B cell (primary cell): ENCODE measurements at regions not wholly inside any gene's neighbourhood (a gene's known extent, or its start where the extent isn't known, plus 50 kb on each side); places are given as distances from the start of the nearest gene placed in this dataset.

Source experiments
- ATAC-seq: fragments of 200-7000 bp; cut with Tn5 transposase; one replicate; pipeline ENCODE4 v1.10.0; 2021; ENCODE audit warnings: low read depth, mild to moderate bottlenecking, moderate number of reproducible peaks, moderate library complexity
- CTCF ChIA-PET: fragments of 350-600 bp; sonication (Branson Sonifier 250); formaldehyde crosslinking; loops from one replicate; lab custom pipeline; 2021; ENCODE audit warnings: antibody characterized with exemption, inconsistent platforms; lab: Charles Lee
- POLR2A ChIA-PET: fragments of 350-600 bp; sonication (Branson Sonifier 250); formaldehyde crosslinking; loops from one replicate; lab custom pipeline; 2021; ENCODE audit warnings: antibody characterized with exemption; lab: Charles Lee
- DNase-seq: peaks from one replicate; pipeline ENCODE4 v3.0.0; 2013
- H2AFZ ChIP-seq: 2 replicates; pipeline ENCODE4 v1.6.1; 2012; ENCODE audit warnings: mild to moderate bottlenecking, low read depth, low read length; ENCODE audit not compliant: insufficient read depth, poor library complexity, severe bottlenecking
- H3K27ac ChIP-seq, 2 donors: 1 replicate in 1 of 2; 2 replicates in 1 of 2; pipeline ENCODE4 v1.5.1; 2012 to 2013; ENCODE audit warnings: low read length in 2 of 2, mild to moderate bottlenecking in 2 of 2, moderate library complexity in 1 of 2
- H3K27me3 ChIP-seq, 4 experiments: fragments of 200-600 bp in 1 of 4; sonication (generic) in 1 of 4; replicated peaks in 1 of 4; 1 replicate in 2 of 4; 2 replicates in 2 of 4; pipeline versions ENCODE4 v1.6.1 to v1.7.0; 2013 to 2016; ENCODE audit warnings: low read length in 3 of 4, mild to moderate bottlenecking in 2 of 4, mixed read lengths in 1 of 4, moderate library complexity in 1 of 4; ENCODE audit not compliant: insufficient read depth in 4 of 4, control insufficient read depth in 3 of 4; ENCODE audit errors: control extremely low read depth in 1 of 4
- H3K36me3 ChIP-seq, 2 experiments: replicated peaks in 1 of 2; 1 replicate in 1 of 2; 2 replicates in 1 of 2; pipeline versions ENCODE4 v1.6.1 to v1.7.1; 2013; ENCODE audit warnings: low read length in 1 of 2; ENCODE audit not compliant: insufficient read depth in 2 of 2, control insufficient read depth in 1 of 2; ENCODE audit errors: control extremely low read depth in 1 of 2, extremely low read depth in 1 of 2
- H3K4me1 ChIP-seq, 2 donors: fragments of 200-600 bp in 1 of 2; sonication (generic) in 1 of 2; 1 replicate in 1 of 2; 2 replicates in 1 of 2; pipeline versions ENCODE4 v1.5.1 to v1.6.1; 2013 to 2017; ENCODE audit warnings: low read length in 2 of 2; ENCODE audit not compliant: control insufficient read depth in 2 of 2, insufficient read depth in 2 of 2
- H3K4me2 ChIP-seq: replicated peaks from 2 replicates; pipeline ENCODE3; 2012; ENCODE audit warnings: mild to moderate bottlenecking, low read depth, low read length; ENCODE audit not compliant: poor library complexity, severe bottlenecking
- H3K4me3 ChIP-seq, 5 experiments: fragments of 200-600 bp in 1 of 5; sonication (generic) in 1 of 5; 1 replicate in 3 of 5; 2 replicates in 2 of 5; pipeline versions ENCODE4 v1.5.1 to v1.7.0; 2011 to 2016; ENCODE audit warnings: low read length in 4 of 5, mild to moderate bottlenecking in 4 of 5, low read depth in 2 of 5, control low read depth in 1 of 5, moderate library complexity in 1 of 5; ENCODE audit not compliant: insufficient read depth in 1 of 5; ENCODE audit errors: control extremely low read depth in 1 of 5, extremely low read depth in 1 of 5
- H3K79me2 ChIP-seq: fragments of 200-600 bp; sonication (generic); one replicate; pipeline ENCODE4 v1.6.0; 2016; ENCODE audit warnings: low read length; ENCODE audit not compliant: control insufficient read depth, insufficient read depth
- H3K9ac ChIP-seq: fragments of 200-600 bp; sonication (generic); 2 replicates; pipeline ENCODE4 v1.6.1; 2017; ENCODE audit warnings: mild to moderate bottlenecking, low read length, moderate library complexity
- H3K9me3 ChIP-seq, 3 donors: one replicate each; pipeline versions ENCODE4 v1.6.1 to v1.7.1; 2013; ENCODE audit warnings: low read length in 2 of 3; ENCODE audit not compliant: control insufficient read depth in 2 of 3, insufficient read depth in 1 of 3; ENCODE audit errors: control extremely low read depth in 1 of 3
- H4K20me1 ChIP-seq: 2 replicates; pipeline ENCODE4 v1.6.0; 2012; ENCODE audit warnings: mild to moderate bottlenecking, low read length; ENCODE audit not compliant: insufficient read depth, control insufficient read depth, poor library complexity, severe bottlenecking
- H3K27ac Mint-ChIP-seq: one replicate; pipeline ENCODE4 v1.8.0; 2021; ENCODE audit warnings: mixed read lengths
- H3K27me3 Mint-ChIP-seq: one replicate; pipeline ENCODE4 v1.8.0; 2021; ENCODE audit warnings: mixed read lengths
- H3K4me1 Mint-ChIP-seq: one replicate; pipeline ENCODE4 v1.8.0; 2021; ENCODE audit warnings: mixed read lengths
- H3K4me3 Mint-ChIP-seq: one replicate; pipeline ENCODE4 v1.8.0; 2021; ENCODE audit warnings: mixed read lengths
- H3K9me3 Mint-ChIP-seq: one replicate; pipeline ENCODE4 v1.8.0; 2022; ENCODE audit warnings: mixed read lengths; ENCODE audit not compliant: insufficient read depth
- CTCF ChIP-seq: fragments of 200-600 bp; IDR thresholded peaks from one replicate; pipeline ENCODE4 v1.8.0; 2022; ENCODE audit warnings: antibody characterized with exemption, mild to moderate bottlenecking
- EZH2 ChIP-seq: IDR thresholded peaks from 2 replicates; pipeline ENCODE4 v1.6.1; 2012; ENCODE audit warnings: borderline replicate concordance, low read depth, mild to moderate bottlenecking, moderate library complexity, low read length; ENCODE audit not compliant: insufficient read depth, poor library complexity, severe bottlenecking
- WGBS: methylation state at CpG from one replicate; pipeline ENCODE4 v1.1.5; 2013; ENCODE audit warnings: missing lambda C conversion rate; ENCODE audit not compliant: insufficient coverage; 5-methylcytosine and 5-hydroxymethylcytosine counted together
- intact Hi-C: fragments of 100-400 bp; cut with micrococcal nuclease; formaldehyde crosslinking; loops from one replicate; pipeline ENCODE4 v1.10.0; 2022

- intact Hi-C loops, result no loop called here
- Histone ChIP-seq H3K36me3 (no peaks in the 10 kb centered on the region), H3K4me1 (no peaks in the 10 kb centered on the region), H3K9ac (no peak overlapping the region), H3K4me2 (no peak overlapping the region), H3K9me3 (peaks cover 0 to 13% (median 1%) of the 10 kb centered on the region in 3 donors), H4K20me1 (no peaks in the 10 kb centered on the region), H3K27me3 (no peaks in the 10 kb centered on the region), H3K79me2 (no peaks in the 10 kb centered on the region), H3K27ac (no peak overlapping the region), H2AFZ (no peak overlapping the region), H3K4me3 (no peak overlapping the region)
- Mint-ChIP-seq H3K27ac (no peak overlapping the region), H3K27me3 (no peaks in the 10 kb centered on the region), H3K9me3 (no peaks in the 10 kb centered on the region), H3K4me1 (no peaks in the 10 kb centered on the region), H3K4me3 (no peak overlapping the region)
- no CpG with 5 or more reads among the region's 4 CpGs for WGBS
- CTCF ChIA-PET, result no interaction called here
- TF ChIP-seq EZH2 (no peak), CTCF (no peak)
- ATAC-seq (no peak), DNase-seq (no peak)
- POLR2A ChIA-PET, result no interaction called here
Measured at GRCh38 chr20:16918366-16918765, 170.2 kb downstream of the OTOR start.

- no peak for TF ChIP-seq EZH2
- TF ChIP-seq CTCF, result no peak
Measured at GRCh38 chr20:16919841-16920240, 171.7 kb downstream of the OTOR start.

More at GRCh38 chr20:16919841-16920240, 171.7 kb downstream of the OTOR start:
- Histone ChIP-seq H3K36me3 (no peaks in the 10 kb centered on the region), H3K27me3 (no peaks in the 10 kb centered on the region), H3K4me1 (no peaks in the 10 kb centered on the region), H4K20me1 (no peaks in the 10 kb centered on the region), H2AFZ (no peak overlapping the region), H3K27ac (no peak overlapping the region), H3K79me2 (no peaks in the 10 kb centered on the region), H3K4me2 (no peak overlapping the region), H3K4me3 (no peak overlapping the region), H3K9ac (no peak overlapping the region), H3K9me3 (peaks cover 0 to 7% (median 1%) of the 10 kb centered on the region in 3 donors)
- 59% methylated on average over 3 of the region's 5 CpGs for WGBS
- Mint-ChIP-seq H3K4me3 (no peak overlapping the region), H3K27me3 (no peaks in the 10 kb centered on the region), H3K9me3 (no peaks in the 10 kb centered on the region), H3K27ac (no peak overlapping the region), H3K4me1 (no peaks in the 10 kb centered on the region)
- ATAC-seq (no peak), DNase-seq (no peak)
- ChIA-PET POLR2A (no interaction called here), CTCF (no interaction called here)
- intact Hi-C loops, result no loop called here
